Keratinocyte (primary cell): ENCODE measurements at regions not wholly inside any gene's neighbourhood (a gene's known extent, or its start where the extent isn't known, plus 50 kb on each side); places are given as distances from the start of the nearest gene placed in this dataset.

Source experiments
- EZH2 ChIP-seq: IDR thresholded peaks from one replicate; pipeline ENCODE4 v1.6.1; 2012; ENCODE audit warnings: inconsistent platforms, mild to moderate bottlenecking, low read length, moderate library complexity
- TF ChIP-seq, protein P1 (sequence below), 3 experiments: IDR thresholded peaks in 1 of 3; conservative IDR thresholded peaks in 1 of 3; optimal IDR thresholded peaks in 1 of 3; 2 replicates in 2 of 3; 3 replicates in 1 of 3; pipeline versions ENCODE3 to v1.5.1; 2011; ENCODE audit warnings: low read length in 3 of 3, mild to moderate bottlenecking in 3 of 3, moderate library complexity in 2 of 3, control low read depth in 1 of 3, inconsistent platforms in 1 of 3; ENCODE audit not compliant: insufficient read depth in 2 of 3; ENCODE audit errors: extremely low read depth in 1 of 3

DNA sequence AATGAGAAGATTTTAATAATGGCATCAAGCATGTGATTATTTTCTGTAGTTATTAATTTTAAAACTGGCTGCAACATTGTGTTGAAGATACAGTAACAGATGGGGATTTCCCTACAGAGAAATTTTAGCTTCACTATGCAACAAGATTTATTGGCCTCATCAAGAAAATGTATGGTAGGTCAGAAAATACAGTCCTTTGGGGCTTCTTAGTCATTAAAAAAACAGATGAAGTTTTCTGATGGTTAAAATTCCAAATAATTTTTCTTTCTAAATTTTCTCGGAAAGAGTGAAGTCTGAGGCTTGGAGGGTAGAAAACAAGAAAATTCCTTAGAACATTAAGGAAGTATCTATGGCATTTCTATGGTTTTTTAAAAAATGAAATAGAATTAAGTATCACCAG lies 1790.8 kb upstream of the PCDH20 start:
- no peak for TF ChIP-seq EZH2
- TF ChIP-seq, protein P1, sequence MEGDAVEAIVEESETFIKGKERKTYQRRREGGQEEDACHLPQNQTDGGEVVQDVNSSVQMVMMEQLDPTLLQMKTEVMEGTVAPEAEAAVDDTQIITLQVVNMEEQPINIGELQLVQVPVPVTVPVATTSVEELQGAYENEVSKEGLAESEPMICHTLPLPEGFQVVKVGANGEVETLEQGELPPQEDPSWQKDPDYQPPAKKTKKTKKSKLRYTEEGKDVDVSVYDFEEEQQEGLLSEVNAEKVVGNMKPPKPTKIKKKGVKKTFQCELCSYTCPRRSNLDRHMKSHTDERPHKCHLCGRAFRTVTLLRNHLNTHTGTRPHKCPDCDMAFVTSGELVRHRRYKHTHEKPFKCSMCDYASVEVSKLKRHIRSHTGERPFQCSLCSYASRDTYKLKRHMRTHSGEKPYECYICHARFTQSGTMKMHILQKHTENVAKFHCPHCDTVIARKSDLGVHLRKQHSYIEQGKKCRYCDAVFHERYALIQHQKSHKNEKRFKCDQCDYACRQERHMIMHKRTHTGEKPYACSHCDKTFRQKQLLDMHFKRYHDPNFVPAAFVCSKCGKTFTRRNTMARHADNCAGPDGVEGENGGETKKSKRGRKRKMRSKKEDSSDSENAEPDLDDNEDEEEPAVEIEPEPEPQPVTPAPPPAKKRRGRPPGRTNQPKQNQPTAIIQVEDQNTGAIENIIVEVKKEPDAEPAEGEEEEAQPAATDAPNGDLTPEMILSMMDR (optimal IDR thresholded peaks at IDR 0.05 in 1 of 3, IDR thresholded peaks at IDR 0.05 in 1 of 3, conservative IDR thresholded peaks at IDR 0.05 in 1 of 3; ENCODE audit: extremely low read depth in 1 of 3, insufficient read depth in 2 of 3, low read length in 3 of 3), result no peak
